Panc1 (cell line): ENCODE measurements at regions not wholly inside any gene's neighbourhood (a gene's known extent, or its start where the extent isn't known, plus 50 kb on each side); places are given as distances from the start of the nearest gene placed in this dataset.

Experiments used
- ATAC-seq: fragments of 200-7000 bp; cut with Tn5 transposase; 2 replicates; pipeline ENCODE4 v1.9.1; 2020; ENCODE audit warnings: mild to moderate bottlenecking, moderate library complexity
- BruUV-seq: library from RNA; stranded (reverse); fragments of 400-500 nt; replicated peaks from 2 replicates; lab custom pipeline; 2021; lab: Mats Ljungman, UMichigan
- CTCF ChIA-PET: fragments of 300-600 bp; sonication (Branson Sonifier 250); formaldehyde crosslinking; loops from one replicate; lab custom pipeline; 2022; ENCODE audit warnings: antibody characterized with exemption; lab: Charles Lee
- POLR2A ChIA-PET: fragments of 300-600 bp; sonication (Branson Sonifier 250); formaldehyde crosslinking; loops from one replicate; lab custom pipeline; 2022; ENCODE audit warnings: antibody characterized with exemption; lab: Charles Lee
- DNase-seq: peaks from one replicate; pipeline ENCODE4 v3.0.0-alpha.2; 2010; ENCODE audit warnings: low read depth, low spot score
- H3K27ac ChIP-seq: 2 replicates; pipeline ENCODE4 v1.5.1; 2011; ENCODE audit warnings: mild to moderate bottlenecking, low read length, inconsistent platforms
- H3K27me3 ChIP-seq: fragments of 200-500 bp; sonication (Bioruptor generic); 2 replicates; pipeline ENCODE4 v1.6.0; 2014; ENCODE audit warnings: low read length, inconsistent platforms; ENCODE audit not compliant: control insufficient read depth, insufficient read depth
- H3K36me3 ChIP-seq: fragments of 200-500 bp; sonication (Bioruptor generic); 2 replicates; pipeline ENCODE4 v1.5.1; 2014; ENCODE audit warnings: inconsistent platforms, mild to moderate bottlenecking, low read length, moderate library complexity; ENCODE audit not compliant: control insufficient read depth, insufficient read depth
- H3K4me1 ChIP-seq: 2 replicates; pipeline ENCODE4 v1.5.1; 2011; ENCODE audit warnings: inconsistent platforms, mild to moderate bottlenecking, low read length, moderate library complexity; ENCODE audit not compliant: control insufficient read depth, insufficient read depth
- H3K4me3 ChIP-seq, 2 experiments: 2 replicates each; pipeline ENCODE4 v1.5.1; 2011 to 2012; ENCODE audit warnings: low read depth in 2 of 2, low read length in 2 of 2, mild to moderate bottlenecking in 2 of 2, inconsistent platforms in 1 of 2, moderate library complexity in 1 of 2
- H3K9me3 ChIP-seq: fragments of 200-500 bp; sonication (Bioruptor generic); 2 replicates; pipeline ENCODE4 v1.5.1; 2014; ENCODE audit warnings: low read depth, mild to moderate bottlenecking, inconsistent platforms, low read length, moderate library complexity; ENCODE audit not compliant: control insufficient read depth, insufficient read depth
- CTCF ChIP-seq: fragments of 450-650 bp; IDR thresholded peaks from 2 replicates; pipeline ENCODE4 v1.5.1; 2017; ENCODE audit warnings: mild to moderate bottlenecking
- POLR2AphosphoS5 ChIP-seq: IDR thresholded peaks from 2 replicates; pipeline ENCODE4 v1.6.1; 2012; ENCODE audit warnings: mild to moderate bottlenecking, low read depth, low read length, moderate library complexity
- REST ChIP-seq, 2 experiments: IDR thresholded peaks; 2 replicates each; pipeline ENCODE4 v1.6.1; 2011 to 2012; ENCODE audit warnings: low read depth in 2 of 2, control low read depth in 1 of 2, low read length in 1 of 2, mild to moderate bottlenecking in 1 of 2, moderate library complexity in 1 of 2; ENCODE audit not compliant: insufficient read depth in 1 of 2
- SIN3A ChIP-seq: IDR thresholded peaks from 2 replicates; pipeline ENCODE4 v1.6.1; 2012; ENCODE audit warnings: low read depth, mild to moderate bottlenecking, low read length, moderate library complexity, borderline replicate concordance; ENCODE audit not compliant: insufficient read depth
- TCF7L2 ChIP-seq: IDR thresholded peaks from 2 replicates; pipeline ENCODE4 v1.6.1; 2011; ENCODE audit warnings: mild to moderate bottlenecking, low read depth, low read length, inconsistent platforms
- in situ Hi-C: cut with HindIII; loops from 2 replicates; pipeline ENCODE4 v1.10.0; 2016; ENCODE audit warnings: low sequenced_read_pairs, low pct_unique_long_range_greater_than_20kb
- intact Hi-C: fragments of 100-400 bp; cut with micrococcal nuclease; formaldehyde crosslinking; loops from one replicate; pipeline ENCODE4 v1.10.0; 2022; ENCODE audit not compliant: unreplicated experiment

DNA sequence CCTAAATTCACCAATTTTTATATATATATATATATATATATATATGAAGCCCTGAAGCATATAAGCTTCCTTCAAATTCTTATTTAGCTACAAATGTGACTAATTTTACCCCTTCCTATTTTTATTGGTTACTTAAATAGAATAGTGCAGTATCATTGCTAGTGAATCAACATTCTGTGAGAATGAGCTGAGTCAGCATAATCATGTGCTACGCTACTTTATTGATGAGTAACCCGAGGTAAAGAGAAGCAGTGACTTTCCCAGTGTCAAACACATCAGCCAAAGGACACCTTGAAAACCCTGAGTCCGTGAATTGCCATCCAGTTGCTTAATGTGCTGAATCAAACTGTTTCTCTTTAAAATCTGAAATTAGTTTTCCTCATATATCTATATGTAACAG, 546.2 kb downstream of the DMRTA1 start:
- no peak for TF ChIP-seq TCF7L2
- TF ChIP-seq REST (IDR thresholded peaks at IDR 0.05; ENCODE audit: insufficient read depth in 1 of 2, low read depth in 2 of 2, low read length in 1 of 2), result no peak
- TF ChIP-seq SIN3A, result no peak
- no peak for TF ChIP-seq POLR2AphosphoS5
- TF ChIP-seq CTCF, result no peak
- Histone ChIP-seq H3K4me3 (no peak overlapping the region), H3K4me1 (no peaks in the 10 kb centered on the region), H3K27ac (no peak overlapping the region), H3K27me3 (no peaks in the 10 kb centered on the region), H3K9me3 (no peaks in the 10 kb centered on the region), H3K36me3 (no peaks in the 10 kb centered on the region)
- ChIA-PET CTCF (no interaction called here), POLR2A (no interaction called here)
- in situ Hi-C loops (no loop called here), intact Hi-C loops (no loop called here)
- ATAC-seq (no peak), DNase-seq (no peak)
- no TSS peak for BruUV-seq

- Histone ChIP-seq H3K4me3 (no peak overlapping the region), H3K36me3 (no peaks in the 10 kb centered on the region), H3K27ac (no peak overlapping the region), H3K9me3 (no peaks in the 10 kb centered on the region), H3K27me3 (no peaks in the 10 kb centered on the region), H3K4me1 (no peaks in the 10 kb centered on the region)
- CTCF ChIA-PET, result no interaction called here
- in situ Hi-C loops (no loop called here), intact Hi-C loops (no loop called here)
- no TSS peak for BruUV-seq
- POLR2A ChIA-PET, result no interaction called here
- ATAC-seq, result no peak
- no peak for DNase-seq
- TF ChIP-seq SIN3A, result no peak
- TF ChIP-seq POLR2AphosphoS5, result no peak
- no peak for TF ChIP-seq CTCF
- no peak for TF ChIP-seq REST (IDR thresholded peaks at IDR 0.05; ENCODE audit: insufficient read depth in 1 of 2, low read depth in 2 of 2, low read length in 1 of 2)
- TF ChIP-seq TCF7L2, result no peak
Observed at GRCh38 chr9:22997923-22998322, 551.3 kb downstream of the DMRTA1 start.
